Caco-2 (cell line): ENCODE measurements at regions not wholly inside any gene's neighbourhood (a gene's known extent, or its start where the extent isn't known, plus 50 kb on each side); places are given as distances from the start of the nearest gene placed in this dataset.

Experiments used
- BruUV-seq: library from RNA; stranded (reverse); fragments of 400-500 nt; replicated peaks from 2 replicates; lab custom pipeline; 2021; lab: Mats Ljungman, UMichigan
- CTCF ChIA-PET: fragments of 300-600 bp; sonication (Branson Sonifier 250); formaldehyde crosslinking; loops from one replicate; lab custom pipeline; 2022; ENCODE audit warnings: antibody characterized with exemption; lab: Charles Lee
- POLR2A ChIA-PET: fragments of 300-600 bp; sonication (Branson Sonifier 250); formaldehyde crosslinking; loops from one replicate; lab custom pipeline; 2022; ENCODE audit warnings: antibody characterized with exemption; lab: Charles Lee
- DNase-seq, 2 experiments: peaks; one replicate each; pipeline versions ENCODE4 v3.0.0 to v3.0.0-alpha.2; 2020 to 2022
- H3K27me3 ChIP-seq: replicated peaks from 2 replicates; pipeline ENCODE4 v1.6.0; 2011; ENCODE audit warnings: low read length; ENCODE audit not compliant: control insufficient read depth, insufficient read depth
- H3K36me3 ChIP-seq: 2 replicates; pipeline ENCODE4 v1.5.1; 2011; ENCODE audit warnings: low read length; ENCODE audit not compliant: control insufficient read depth, insufficient read depth
- H3K4me1 ChIP-seq: fragments of 250-450 bp; sonication (Bioruptor Pico); 2 replicates; pipeline ENCODE4 v1.5.1; 2020; ENCODE audit warnings: mild to moderate bottlenecking
- H3K4me3 ChIP-seq: 2 replicates; pipeline ENCODE4 v1.5.1; 2011; ENCODE audit warnings: low read depth, mild to moderate bottlenecking, control low read depth, low read length
- H3K9me3 ChIP-seq: fragments of 250-450 bp; sonication (Bioruptor Pico); 2 replicates; pipeline ENCODE4 v1.5.1; 2020; ENCODE audit warnings: mild to moderate bottlenecking, moderate library complexity
- H3K27ac Mint-ChIP-seq: one replicate; pipeline ENCODE4 v1.8.0; 2022; ENCODE audit warnings: mixed read lengths; ENCODE audit not compliant: unreplicated experiment
- H3K27me3 Mint-ChIP-seq: one replicate; pipeline ENCODE4 v1.8.0; 2022; ENCODE audit warnings: mixed read lengths; ENCODE audit not compliant: insufficient read depth, unreplicated experiment
- H3K36me3 Mint-ChIP-seq: one replicate; pipeline ENCODE4 v1.8.0; 2022; ENCODE audit warnings: mild to moderate bottlenecking, mixed read lengths; ENCODE audit not compliant: insufficient read depth, unreplicated experiment
- H3K4me1 Mint-ChIP-seq: one replicate; pipeline ENCODE4 v1.8.0; 2022; ENCODE audit warnings: low read depth, mixed read lengths; ENCODE audit not compliant: unreplicated experiment
- H3K4me3 Mint-ChIP-seq: one replicate; pipeline ENCODE4 v1.8.0; 2022; ENCODE audit warnings: mild to moderate bottlenecking, moderate library complexity, mixed read lengths; ENCODE audit not compliant: unreplicated experiment
- H3K9me3 Mint-ChIP-seq: one replicate; pipeline ENCODE4 v1.8.0; 2022; ENCODE audit warnings: mixed read lengths; ENCODE audit not compliant: unreplicated experiment
- CTCF ChIP-seq, 2 experiments: fragments of 200-600 bp in 1 of 2; IDR thresholded peaks; 1 replicate in 1 of 2; 2 replicates in 1 of 2; pipeline versions ENCODE4 v1.5.1 to v1.8.0; 2011 to 2022; ENCODE audit warnings: antibody characterized with exemption in 1 of 2, control low read depth in 1 of 2, inconsistent platforms in 1 of 2, low read depth in 1 of 2, low read length in 1 of 2, mild to moderate bottlenecking in 1 of 2, moderate library complexity in 1 of 2; ENCODE audit not compliant: insufficient read depth in 1 of 2, severe bottlenecking in 1 of 2, unreplicated experiment in 1 of 2
- intact Hi-C: fragments of 100-400 bp; cut with micrococcal nuclease; formaldehyde crosslinking; loops from one replicate; pipeline ENCODE4 v1.10.0; 2022; ENCODE audit not compliant: unreplicated experiment

- no peaks in the 10 kb centered on the region for H3K4me1 ChIP-seq
- TF ChIP-seq CTCF (IDR thresholded peaks at IDR 0.05; ENCODE audit: insufficient read depth in 1 of 2, low read depth in 1 of 2, low read length in 1 of 2, severe bottlenecking in 1 of 2, unreplicated experiment in 1 of 2) = no peak
- Mint-ChIP-seq H3K36me3 (no peaks in the 10 kb centered on the region), H3K4me3 (no peak overlapping the region), H3K4me1 (no peaks in the 10 kb centered on the region), H3K27me3 (no peaks in the 10 kb centered on the region), H3K9me3 (no peaks in the 10 kb centered on the region), H3K27ac (no peak overlapping the region)
- H3K9me3 ChIP-seq = no peaks in the 10 kb centered on the region
- BruUV-seq = no TSS peak
- no peak overlapping the region for H3K4me3 ChIP-seq
- intact Hi-C loops = no loop called here
- DNase-seq = no peak
- ChIA-PET POLR2A (no interaction called here), CTCF (no interaction called here)
- H3K36me3 ChIP-seq = no peaks in the 10 kb centered on the region
- H3K27me3 ChIP-seq = no peaks in the 10 kb centered on the region
These were observed 346.0 kb upstream of the PCDH20 start for GRCh38 chr13:61761690-61762089.

GRCh38 chr13:61760102-61760501 is 344.5 kb upstream of the PCDH20 start:
- no peak for DNase-seq
- TF ChIP-seq CTCF (IDR thresholded peaks at IDR 0.05; ENCODE audit: insufficient read depth in 1 of 2, low read depth in 1 of 2, low read length in 1 of 2, severe bottlenecking in 1 of 2, unreplicated experiment in 1 of 2) = no peak
- H3K9me3 Mint-ChIP-seq = no peaks in the 10 kb centered on the region
- BruUV-seq = no TSS peak
- no peak overlapping the region for H3K4me3 Mint-ChIP-seq
- H3K4me3 ChIP-seq = no peak overlapping the region
- H3K4me1 ChIP-seq = no peaks in the 10 kb centered on the region
- H3K27me3 Mint-ChIP-seq = no peaks in the 10 kb centered on the region
- H3K4me1 Mint-ChIP-seq = no peaks in the 10 kb centered on the region
- no peak overlapping the region for H3K27ac Mint-ChIP-seq
- no peaks in the 10 kb centered on the region for H3K27me3 ChIP-seq
- intact Hi-C loops = no loop called here
- no peaks in the 10 kb centered on the region for H3K9me3 ChIP-seq
- ChIA-PET CTCF (no interaction called here), POLR2A (no interaction called here)
- no peaks in the 10 kb centered on the region for H3K36me3 Mint-ChIP-seq
- no peaks in the 10 kb centered on the region for H3K36me3 ChIP-seq

- peaks cover 2% of the 10 kb centered on the region for H3K27me3 Mint-ChIP-seq
- no peak overlapping the region for H3K4me3 Mint-ChIP-seq
- no TSS peak for BruUV-seq
- DNase-seq = no peak
- Histone ChIP-seq H3K27me3 (no peaks in the 10 kb centered on the region), H3K4me3 (no peak overlapping the region), H3K36me3 (no peaks in the 10 kb centered on the region), H3K9me3 (no peaks in the 10 kb centered on the region), H3K4me1 (no peaks in the 10 kb centered on the region)
- no peak overlapping the region for H3K27ac Mint-ChIP-seq
- intact Hi-C loops = no loop called here
- ChIA-PET CTCF (no interaction called here), POLR2A (no interaction called here)
- no peaks in the 10 kb centered on the region for H3K36me3 Mint-ChIP-seq
- no peaks in the 10 kb centered on the region for H3K4me1 Mint-ChIP-seq
- no peaks in the 10 kb centered on the region for H3K9me3 Mint-ChIP-seq
- TF ChIP-seq CTCF (IDR thresholded peaks at IDR 0.05; ENCODE audit: insufficient read depth in 1 of 2, low read depth in 1 of 2, low read length in 1 of 2, severe bottlenecking in 1 of 2, unreplicated experiment in 1 of 2) = no peak
These were observed 340.4 kb upstream of the PCDH20 start for GRCh38 chr13:61756031-61756430.
